GM21576 (cell line): ENCODE measurements at regions not wholly inside any gene's neighbourhood (a gene's known extent, or its start where the extent isn't known, plus 50 kb on each side); places are given as distances from the start of the nearest gene placed in this dataset.

Experiments used
- ATAC-seq: cut with Tn5 transposase; IDR thresholded peaks from one replicate; pipeline ENCODE4 v1.9.1; 2021; ENCODE audit warnings: mild to moderate bottlenecking, moderate library complexity; ENCODE audit not compliant: unreplicated experiment

DNA sequence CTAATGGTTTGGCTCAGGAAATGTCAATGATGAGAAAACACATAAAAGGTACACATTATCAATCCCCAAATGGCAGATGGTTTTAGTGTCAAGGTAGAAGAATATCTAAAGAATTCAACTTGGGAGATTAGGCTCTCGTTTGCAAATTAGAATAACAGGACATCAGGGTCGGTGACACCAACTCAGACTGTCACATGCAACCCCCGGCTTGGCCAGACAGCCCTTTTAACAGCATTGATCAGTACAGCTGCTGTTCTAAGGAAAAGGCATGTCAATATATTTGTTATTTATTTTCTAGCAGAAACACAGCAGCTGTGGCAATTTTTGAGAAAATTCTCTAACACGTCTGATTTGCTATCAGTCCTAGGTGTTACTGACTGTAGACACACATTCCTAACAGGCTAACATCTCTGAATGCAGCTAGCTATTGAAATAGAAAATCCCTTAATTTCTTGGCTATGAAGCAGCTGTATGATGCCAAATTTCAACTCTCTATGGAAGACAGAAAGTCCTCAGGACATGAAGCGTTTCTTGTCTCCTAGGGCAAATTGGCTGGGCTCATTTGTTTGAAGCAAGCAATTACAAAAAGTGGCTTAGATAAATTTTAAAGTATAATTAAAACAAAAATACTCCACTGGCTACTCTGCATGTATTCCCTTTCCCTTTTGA lies 269.0 kb upstream of the CXXC4 start:
- ATAC-seq: no peak

DNA sequence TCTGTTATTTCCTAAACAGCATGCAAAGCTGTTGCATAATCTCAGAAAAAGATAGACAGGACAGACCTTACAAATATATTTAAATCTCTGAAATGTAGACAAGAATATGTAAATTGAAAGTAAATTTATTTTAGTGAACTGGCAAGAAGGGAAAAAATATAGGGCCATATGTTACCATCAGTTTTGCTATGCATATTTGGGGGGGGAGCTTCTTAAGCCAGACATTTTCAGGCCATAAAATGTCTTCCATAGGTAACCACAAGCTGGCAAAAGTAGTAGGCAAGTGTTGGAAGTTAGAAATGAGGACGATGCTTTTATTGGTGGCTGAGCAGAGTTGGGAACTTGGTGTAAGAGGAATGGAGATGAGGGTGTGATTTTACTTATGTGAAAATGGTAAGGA lies 272.0 kb upstream of the CXXC4 start:
- no peak for ATAC-seq

DNA sequence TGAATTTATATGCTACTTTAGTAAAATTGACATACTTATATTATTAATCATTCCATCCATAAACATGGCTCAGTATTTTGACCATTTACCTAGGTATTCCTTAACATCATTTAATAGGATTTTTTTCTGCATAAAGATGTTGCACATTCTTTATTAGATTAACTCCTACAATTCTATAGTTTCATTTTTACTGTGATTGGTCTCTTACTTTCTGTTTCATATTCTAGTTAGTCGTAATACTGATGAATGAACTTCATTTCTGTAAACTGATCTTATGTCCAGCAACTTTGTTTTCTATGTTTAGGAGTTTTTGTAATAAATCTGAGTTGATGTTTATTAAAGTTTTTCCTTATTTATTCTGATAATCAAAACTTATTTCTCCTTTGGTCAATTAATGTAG lies 278.2 kb upstream of the CXXC4 start:
- no peak for ATAC-seq

DNA sequence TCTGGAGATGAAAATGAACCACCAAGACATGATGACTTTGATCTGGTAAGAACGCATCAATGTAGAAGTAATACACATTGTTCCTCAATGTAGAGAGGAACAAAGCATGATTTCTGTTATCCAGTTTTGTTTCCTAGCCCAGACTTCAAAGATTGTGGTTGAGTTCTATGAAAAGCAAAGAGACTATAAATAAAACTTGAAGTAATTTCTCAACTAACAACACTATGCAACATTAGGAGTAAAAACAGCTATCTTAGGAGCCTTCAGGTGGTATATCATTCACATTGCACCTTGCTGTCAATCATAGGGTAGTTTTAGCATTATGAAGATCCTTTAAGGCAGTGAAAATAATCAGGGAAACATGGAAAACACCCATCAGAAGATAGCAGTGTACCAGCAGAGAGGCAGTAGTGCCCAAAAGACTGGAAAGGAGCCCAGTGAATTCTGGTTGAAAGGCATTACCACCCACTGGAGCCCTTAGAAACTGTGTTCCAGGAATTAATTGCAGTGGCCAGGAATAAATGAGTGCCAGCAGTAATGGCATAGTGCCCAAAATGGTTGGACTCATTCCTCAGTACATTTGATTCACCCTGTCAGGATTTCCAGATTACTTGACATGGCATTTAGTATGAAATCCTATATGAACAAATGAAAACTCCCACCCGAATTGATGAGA lies 300.7 kb upstream of the CXXC4 start:
- peak; percentile 76 for ATAC-seq

DNA sequence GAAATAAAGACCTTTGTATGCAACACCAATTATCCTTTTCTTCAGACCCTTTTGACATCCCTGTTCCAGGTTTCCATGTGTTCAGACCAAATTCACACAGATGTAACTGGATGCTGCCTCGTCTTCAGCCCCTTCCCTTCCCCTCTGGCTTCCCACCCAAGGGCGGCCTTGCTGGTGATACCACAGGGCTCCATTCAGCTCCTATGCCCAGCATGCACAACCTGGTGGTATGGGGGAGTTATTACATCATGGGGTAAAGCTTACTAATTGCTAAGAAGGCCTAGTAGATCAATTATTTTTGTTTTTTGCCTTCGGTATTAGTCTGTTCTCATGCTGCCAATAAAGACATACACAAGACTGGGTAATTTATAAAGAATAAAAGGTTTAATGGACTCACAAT lies 317.0 kb upstream of the CXXC4 start:
- ATAC-seq: no peak

DNA sequence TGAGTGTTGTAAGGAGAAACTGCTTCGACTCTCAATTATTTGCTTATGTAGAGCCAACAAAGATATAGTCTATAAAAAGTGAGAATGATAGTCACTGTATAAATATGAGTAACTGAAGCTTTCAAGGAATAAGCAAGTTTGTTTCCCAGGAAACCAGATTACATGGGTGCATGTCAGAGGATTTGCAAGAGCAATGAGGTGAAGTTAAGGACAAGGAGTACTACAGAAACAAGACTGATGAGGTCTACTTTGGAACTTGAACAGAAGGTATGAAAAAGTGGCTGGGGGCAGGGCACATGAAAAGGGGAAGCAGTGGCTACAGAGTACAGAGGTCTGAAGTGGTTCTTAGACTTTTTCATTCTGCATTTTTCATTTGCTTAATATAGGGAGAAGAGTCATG lies 321.0 kb upstream of the CXXC4 start:
- ATAC-seq: peak; percentile 81

DNA sequence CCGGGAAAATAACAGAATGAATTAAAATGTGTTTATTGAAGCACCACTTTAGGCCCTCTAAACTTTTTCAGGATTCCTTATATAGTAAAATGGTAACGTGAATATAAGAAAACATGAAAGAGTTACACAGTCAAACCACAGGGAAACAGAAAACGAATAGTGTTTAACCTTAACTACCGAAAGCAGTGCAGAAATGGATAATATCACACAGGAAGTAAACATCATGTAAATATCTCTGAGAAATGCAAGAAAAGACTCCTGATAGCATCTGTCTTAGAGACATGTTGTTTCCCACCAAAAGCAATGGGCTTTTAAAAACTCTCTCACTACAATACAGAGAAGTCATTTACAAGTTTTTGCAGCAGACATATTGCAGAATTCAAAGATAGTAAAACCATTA lies 323.9 kb upstream of the CXXC4 start:
- ATAC-seq: peak; percentile 65

DNA sequence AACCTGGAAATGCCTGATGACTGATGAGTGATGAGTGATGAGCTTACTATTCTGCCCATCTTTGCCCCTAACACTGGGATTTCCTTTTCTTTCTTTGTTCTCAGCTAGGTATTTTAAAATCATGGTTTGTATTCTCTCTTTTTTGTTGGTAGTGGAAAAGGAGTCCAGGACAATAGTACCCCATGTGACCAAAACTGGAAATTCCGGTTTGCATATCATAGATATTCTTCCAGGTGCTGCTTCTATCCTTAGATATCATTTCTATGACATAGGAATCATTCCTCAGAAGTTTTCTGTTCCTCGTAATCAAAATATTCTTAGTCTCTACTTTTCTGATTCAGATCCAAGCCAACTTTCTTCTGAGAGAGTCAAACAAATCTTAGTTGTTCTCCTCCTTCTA lies 320.5 kb upstream of the TET2 start:
- ATAC-seq: no peak

DNA sequence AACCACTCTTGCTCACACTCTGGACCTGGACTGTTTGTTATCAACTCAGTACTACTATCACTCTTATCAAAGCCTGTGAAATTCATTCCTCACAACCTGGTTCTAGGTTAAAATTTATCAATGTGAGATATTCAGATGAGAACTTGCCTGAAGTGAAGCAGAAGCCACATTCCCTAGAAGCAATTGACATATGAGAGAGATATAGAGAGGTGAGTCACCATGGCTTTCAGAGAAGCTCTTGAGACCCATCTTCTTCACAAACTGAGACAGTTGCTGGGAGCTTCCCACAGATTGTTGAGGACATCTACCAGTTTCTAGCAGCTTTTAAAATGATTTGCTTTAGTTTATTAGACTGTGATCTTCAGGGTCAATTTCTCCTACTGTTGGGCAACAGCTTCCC lies 316.9 kb upstream of the TET2 start:
- no peak for ATAC-seq

DNA sequence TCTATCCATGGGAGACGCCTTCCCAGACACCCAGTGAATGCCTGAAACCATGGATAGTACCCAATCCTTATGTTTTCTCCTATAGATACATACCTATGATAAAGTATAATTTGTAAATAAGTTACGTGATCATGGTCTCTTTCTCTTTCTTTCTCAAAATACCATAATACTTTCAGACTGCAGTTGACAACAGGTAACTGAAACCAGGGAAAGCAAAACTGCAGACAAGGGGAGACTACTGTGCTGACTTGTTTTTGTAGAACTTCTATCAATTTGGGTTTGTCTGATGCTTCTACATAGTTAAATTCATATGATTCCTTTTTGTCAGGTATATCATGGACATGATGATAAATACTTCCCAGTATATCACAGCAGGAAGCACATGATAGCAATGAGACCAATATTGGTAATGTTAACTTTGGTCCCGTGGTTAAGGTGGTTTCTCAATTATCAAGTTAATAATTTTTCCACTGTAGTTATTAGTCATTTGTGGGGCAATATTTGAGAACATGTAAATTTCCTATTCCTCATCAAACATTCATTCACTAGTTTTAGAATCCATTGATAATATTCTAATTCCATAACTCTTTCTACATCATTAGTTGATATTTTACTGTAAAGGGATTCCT lies 298.0 kb upstream of the TET2 start:
- ATAC-seq: no peak

DNA sequence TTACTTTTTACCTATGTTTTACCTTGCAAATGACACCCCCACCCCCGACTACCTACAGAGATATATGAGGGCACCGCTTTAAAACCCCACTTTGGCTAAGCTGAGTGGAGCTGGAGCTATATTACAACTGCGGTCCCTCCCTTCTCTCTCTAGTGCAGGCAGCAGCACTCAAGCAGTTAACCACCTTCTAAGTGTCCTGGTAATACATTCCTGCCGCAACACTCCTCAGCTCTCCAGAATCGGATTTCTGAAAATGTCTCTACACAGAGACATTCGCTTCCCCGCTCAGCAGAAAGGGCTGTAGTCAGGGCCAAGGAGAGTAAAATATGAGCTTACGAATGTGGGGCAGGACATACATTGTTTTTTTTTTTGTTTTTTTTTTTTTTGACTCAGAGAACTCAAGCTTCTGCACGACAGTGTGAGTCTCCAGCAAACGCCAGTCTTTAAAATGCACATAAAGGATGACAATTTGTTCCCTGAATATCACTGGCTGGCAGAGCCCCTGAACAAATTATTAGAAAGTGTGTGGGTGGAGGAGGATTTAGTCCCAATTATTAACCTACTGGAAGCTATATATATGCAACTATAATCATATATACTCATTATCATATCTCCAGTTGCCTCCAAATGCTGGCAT lies 287.0 kb upstream of the TET2 start:
- no peak for ATAC-seq

DNA sequence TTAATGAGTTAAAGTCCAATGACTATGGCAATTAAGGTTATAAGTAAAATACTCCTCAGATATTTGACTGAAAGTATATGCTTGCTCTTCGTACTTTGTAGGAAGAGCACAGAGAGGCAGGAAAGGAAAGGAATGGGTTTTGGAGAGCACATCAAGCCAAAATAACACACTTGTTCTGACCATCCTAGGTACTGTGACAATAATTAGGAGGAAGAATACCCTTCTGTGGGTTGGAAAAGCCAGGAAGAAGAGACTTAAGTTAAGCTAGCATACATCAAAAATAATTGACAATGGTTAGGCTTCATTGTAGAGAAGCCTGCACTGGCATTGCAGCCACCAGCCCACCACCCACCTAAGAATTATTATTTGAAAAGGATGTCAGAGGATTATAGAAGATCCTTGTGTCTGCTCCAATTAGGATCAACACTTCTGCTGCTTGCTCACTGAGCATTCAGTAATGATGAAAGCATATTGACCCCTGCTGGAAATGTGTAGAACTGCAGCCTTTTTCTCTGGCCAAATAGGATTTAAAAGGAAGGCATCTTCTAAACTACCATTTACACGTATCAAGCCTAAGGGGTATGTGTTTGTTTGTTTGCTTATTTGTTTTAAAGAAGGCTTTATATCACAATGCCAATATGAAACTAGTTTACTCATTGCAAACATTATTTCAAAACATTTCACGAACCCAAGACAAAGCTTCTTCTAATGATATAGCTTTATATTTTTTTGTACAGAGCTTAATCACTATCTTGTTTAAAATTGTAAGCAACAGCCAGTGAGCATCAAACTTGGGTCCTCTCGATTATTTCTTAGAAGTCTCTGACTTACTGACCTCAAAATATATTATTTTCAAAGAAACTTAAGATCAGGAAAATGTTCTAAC lies 286.2 kb upstream of the TET2 start:
- ATAC-seq: peak; percentile 91

DNA sequence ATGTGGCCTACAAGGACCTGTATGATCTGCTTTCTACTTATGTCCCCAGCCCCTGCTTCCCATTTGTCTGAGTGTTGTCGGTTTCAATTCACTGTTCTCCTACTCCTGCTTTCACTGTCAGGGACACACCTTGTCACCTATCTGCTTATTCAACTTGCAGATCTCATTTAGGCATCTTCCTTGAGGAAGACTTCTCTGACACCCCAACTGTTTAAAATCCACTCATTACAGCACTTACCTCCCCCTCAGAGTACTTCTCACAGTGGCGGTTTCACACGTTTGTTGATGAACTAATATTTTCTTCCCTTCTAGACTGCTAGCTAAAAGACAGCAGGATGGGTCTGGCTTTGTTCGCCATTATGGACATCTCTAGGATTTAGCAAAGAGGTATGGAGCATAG lies 279.9 kb upstream of the TET2 start:
- no peak for ATAC-seq

DNA sequence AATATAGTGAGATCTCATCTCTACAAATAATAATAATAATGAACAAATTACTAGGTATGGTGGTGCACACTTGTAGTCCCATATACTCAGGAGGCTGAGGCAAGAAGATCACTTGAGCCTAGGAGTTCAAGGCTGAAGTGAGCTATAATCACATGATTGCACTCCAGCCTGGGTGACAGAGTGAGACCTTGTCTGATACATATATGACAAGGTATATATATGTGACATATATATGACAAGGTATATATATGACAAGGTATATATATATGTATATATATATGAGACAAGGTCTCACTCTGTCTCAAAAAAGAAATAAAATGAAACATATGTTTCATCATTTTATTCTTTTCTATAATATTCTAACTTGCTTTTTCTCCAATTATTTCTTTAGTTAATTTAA lies 278.1 kb upstream of the TET2 start:
- ATAC-seq: peak; percentile 25

DNA sequence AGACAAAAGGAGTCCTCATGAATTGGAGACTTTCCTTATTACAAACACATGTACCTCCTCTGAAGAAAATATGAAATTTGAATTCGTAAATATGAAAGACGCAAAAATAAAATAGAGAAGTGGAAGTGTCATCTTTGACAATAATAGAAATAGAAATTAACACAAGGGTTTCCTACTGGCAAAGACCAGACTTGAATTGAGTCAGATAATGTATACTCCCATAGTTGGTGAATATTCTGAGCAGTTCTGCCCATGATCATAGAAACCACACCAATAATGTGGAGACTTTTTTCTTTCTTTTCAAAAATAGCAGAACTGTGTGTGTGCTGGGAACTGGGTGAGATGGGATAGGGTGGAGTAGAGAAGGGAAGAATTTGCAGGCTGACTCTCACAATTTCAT lies 277.7 kb upstream of the TET2 start:
- peak; percentile 97 for ATAC-seq

DNA sequence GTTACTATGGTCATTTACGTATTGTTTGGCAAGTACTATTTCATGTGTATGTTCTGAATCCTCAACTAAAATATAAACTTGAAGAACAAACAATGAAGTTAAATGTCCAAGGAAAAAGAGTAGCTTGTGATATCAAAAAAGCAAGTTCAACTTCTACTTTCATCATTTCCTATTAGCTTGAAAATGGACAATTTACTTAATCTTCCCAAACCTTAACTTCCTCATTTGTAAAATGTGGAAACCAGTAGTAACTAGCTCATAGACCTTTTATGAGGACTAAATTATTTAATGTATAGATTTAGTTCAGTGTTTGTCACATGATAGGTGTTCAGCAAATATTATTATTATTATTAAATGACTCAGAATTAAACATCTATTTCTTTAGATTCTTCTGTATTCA lies 276.8 kb upstream of the TET2 start:
- ATAC-seq: no peak

DNA sequence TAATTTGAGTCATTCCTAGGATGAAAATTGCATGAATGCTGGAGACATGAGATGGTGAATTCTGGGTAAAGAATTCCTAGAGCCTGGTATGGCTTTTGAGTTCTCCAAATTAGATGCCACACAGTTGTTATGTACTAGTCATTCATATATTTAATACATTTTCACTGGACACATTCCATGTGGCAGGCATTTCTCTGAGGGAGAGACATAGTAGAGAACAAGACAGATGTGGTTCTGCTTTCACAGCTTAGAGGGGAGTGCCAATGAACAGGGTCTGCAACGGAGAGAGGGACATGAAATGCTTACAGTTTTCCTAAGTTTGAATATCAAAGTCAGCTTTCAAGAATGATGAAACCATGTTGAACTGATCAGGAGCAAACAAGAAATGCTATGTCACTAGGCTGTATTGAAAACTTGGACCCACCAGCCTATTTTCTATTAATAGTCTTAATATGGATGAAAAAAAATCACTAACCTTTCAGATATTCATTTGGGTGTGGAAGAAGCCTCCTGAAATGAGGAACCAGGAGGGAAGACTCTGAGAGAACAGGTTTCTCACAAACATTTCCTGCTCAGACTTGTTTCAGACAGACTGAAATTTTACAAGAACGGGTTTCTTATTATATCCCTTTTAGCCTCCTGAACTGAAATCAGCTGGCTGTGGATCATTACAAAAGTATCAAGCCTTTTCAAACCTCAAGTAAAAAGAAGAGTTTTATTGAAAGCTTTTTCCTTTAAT lies 276.0 kb upstream of the TET2 start:
- peak; percentile 24 for ATAC-seq

DNA sequence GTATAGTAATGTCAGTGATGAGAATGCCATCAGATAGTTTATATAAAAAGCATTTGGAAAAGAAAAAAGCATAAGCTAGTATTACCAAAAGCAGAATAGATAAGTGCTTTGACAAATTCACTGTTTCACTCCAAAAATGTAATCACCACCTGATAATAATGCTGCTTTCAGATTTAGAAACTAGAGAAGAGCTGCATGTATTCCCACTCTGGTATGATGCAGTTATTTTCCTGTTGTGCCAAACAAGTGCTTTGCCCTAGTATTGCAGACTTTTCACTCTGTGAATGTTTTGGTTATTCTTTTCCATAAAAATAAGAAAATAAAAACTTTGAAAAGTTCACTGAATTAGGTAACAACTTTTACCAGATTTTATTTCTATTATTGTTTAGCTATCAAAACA lies 267.7 kb upstream of the TET2 start:
- no peak for ATAC-seq

DNA sequence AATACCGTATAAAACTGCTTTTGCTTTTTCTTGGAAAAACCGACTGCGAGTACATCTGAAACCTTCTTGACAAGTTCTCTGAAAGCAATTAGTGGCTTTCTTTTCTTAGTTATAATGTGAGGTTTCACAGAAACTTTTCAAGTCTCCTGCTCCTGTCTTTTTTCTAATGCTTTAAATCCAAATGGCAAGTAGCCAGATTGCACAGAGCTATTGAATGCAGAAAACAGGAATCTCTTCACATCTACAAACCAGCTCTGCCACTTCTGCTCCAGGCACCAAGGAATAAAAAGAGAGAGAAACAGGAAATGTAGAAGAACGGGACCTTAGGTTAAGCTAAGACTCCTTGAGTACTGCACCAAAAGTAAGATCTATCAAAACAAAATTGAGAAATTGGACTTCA lies 267.3 kb upstream of the TET2 start:
- ATAC-seq: no peak

DNA sequence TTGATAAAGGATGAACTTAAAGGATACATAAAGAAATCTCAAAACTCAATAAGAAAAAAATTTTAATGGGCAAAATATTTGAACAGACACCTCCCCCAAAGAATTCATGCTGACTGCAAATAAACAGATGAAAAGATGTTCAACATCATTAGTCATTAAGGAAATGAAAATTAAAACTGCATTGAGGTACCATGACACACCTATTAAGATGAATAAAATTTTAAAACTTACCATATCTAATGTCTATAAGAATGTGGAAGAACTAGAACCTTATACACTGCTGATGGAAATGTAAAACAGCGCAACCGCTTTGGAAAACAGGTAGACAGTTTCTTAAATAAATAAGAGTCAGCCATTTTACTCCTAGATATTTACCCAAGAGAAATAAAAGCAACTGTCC lies 266.8 kb upstream of the TET2 start:
- no peak for ATAC-seq
